MCF 10A (cell line): ENCODE measurements at regions not wholly inside any gene's neighbourhood (a gene's known extent, or its start where the extent isn't known, plus 50 kb on each side); places are given as distances from the start of the nearest gene placed in this dataset.

Source experiments
- BruUV-seq: library from RNA; stranded (reverse); fragments of 400-500 nt; replicated peaks from 2 replicates; lab custom pipeline; 2021; lab: Mats Ljungman, UMichigan
- CTCF ChIA-PET: fragments of 300-600 bp; sonication (Branson Sonifier 250); formaldehyde crosslinking; extraction: SDS; loops from one replicate; lab custom pipeline; 2021; ENCODE audit warnings: antibody characterized with exemption, inconsistent platforms; lab: Yijun Ruan, JAX
- POLR2A ChIA-PET: fragments of 300-600, 350-650 bp; sonication (Branson Sonifier 250); formaldehyde crosslinking; extraction: SDS; loops from one replicate; lab custom pipeline; 2020; ENCODE audit warnings: antibody characterized with exemption, inconsistent platforms; lab: Yijun Ruan, JAX
- DNase-seq: peaks from one replicate; pipeline ENCODE4 v3.0.0-alpha.2; 2018; ENCODE audit not compliant: unreplicated experiment
- H3K27ac Mint-ChIP-seq: one replicate; pipeline ENCODE4 v1.8.0; 2022; ENCODE audit warnings: mild to moderate bottlenecking, low read depth, mixed read lengths; ENCODE audit not compliant: unreplicated experiment
- H3K27me3 Mint-ChIP-seq: one replicate; pipeline ENCODE4 v1.8.0; 2022; ENCODE audit warnings: mixed read lengths; ENCODE audit not compliant: insufficient read depth, unreplicated experiment
- H3K36me3 Mint-ChIP-seq: one replicate; pipeline ENCODE4 v1.8.0; 2022; ENCODE audit warnings: mild to moderate bottlenecking, moderate library complexity, mixed read lengths; ENCODE audit not compliant: insufficient read depth, unreplicated experiment
- H3K4me1 Mint-ChIP-seq: one replicate; pipeline ENCODE4 v1.8.0; 2022; ENCODE audit warnings: mixed read lengths; ENCODE audit not compliant: insufficient read depth, unreplicated experiment
- H3K4me3 Mint-ChIP-seq: one replicate; pipeline ENCODE4 v1.8.0; 2022; ENCODE audit warnings: mild to moderate bottlenecking, moderate library complexity, mixed read lengths; ENCODE audit not compliant: unreplicated experiment
- H3K9me3 Mint-ChIP-seq: one replicate; pipeline ENCODE4 v1.8.0; 2022; ENCODE audit warnings: mixed read lengths; ENCODE audit not compliant: unreplicated experiment
- CTCF ChIP-seq: fragments of 200-600 bp; IDR thresholded peaks from one replicate; pipeline ENCODE4 v1.8.0; 2022; ENCODE audit warnings: antibody characterized with exemption, mild to moderate bottlenecking; ENCODE audit not compliant: unreplicated experiment
- intact Hi-C: fragments of 100-400 bp; cut with micrococcal nuclease; formaldehyde crosslinking; loops from 2 replicates; pipeline ENCODE4 v1.14.1; 2022

DNA sequence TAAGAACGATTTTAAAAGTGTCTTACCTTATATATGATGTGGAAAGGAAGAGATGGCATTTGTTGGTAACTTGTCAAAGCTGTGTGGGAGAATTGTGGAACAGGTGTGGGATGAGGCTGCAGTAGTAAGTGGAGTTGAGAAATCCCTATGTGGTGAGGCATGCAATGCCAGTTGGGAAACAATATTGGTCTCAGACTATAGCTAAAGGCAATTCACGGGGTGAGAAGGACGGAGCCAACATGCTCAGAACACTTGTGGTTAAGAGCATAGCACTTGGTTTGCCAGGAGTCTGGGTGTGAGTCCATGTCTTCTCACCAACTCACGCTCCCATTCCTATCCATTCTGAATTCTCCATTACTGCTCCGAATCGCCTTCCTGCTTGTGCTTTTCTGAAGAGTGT is 615.6 kb upstream of the ADAMTS9 start:
- Mint-ChIP-seq H3K36me3 (no peaks in the 10 kb centered on the region), H3K9me3 (no peaks in the 10 kb centered on the region), H3K27ac (no peak overlapping the region), H3K4me3 (no peak overlapping the region), H3K27me3 (peaks cover 62% of the 10 kb centered on the region), H3K4me1 (no peaks in the 10 kb centered on the region)
- CTCF ChIA-PET = interaction anchor here (0.6 kb wide), 1 partner anchor 31 kb away, joined by 3 read pairs; no protein-coding TSS in a partner anchor
- BruUV-seq = no TSS peak
- POLR2A ChIA-PET = interaction anchor here (0.6 kb wide), 1 partner anchor 244 kb away, joined by 3 read pairs; no protein-coding TSS in a partner anchor
- TF ChIP-seq CTCF = no peak
- intact Hi-C loops = no loop called here
- peak; percentile 43 for DNase-seq

DNA sequence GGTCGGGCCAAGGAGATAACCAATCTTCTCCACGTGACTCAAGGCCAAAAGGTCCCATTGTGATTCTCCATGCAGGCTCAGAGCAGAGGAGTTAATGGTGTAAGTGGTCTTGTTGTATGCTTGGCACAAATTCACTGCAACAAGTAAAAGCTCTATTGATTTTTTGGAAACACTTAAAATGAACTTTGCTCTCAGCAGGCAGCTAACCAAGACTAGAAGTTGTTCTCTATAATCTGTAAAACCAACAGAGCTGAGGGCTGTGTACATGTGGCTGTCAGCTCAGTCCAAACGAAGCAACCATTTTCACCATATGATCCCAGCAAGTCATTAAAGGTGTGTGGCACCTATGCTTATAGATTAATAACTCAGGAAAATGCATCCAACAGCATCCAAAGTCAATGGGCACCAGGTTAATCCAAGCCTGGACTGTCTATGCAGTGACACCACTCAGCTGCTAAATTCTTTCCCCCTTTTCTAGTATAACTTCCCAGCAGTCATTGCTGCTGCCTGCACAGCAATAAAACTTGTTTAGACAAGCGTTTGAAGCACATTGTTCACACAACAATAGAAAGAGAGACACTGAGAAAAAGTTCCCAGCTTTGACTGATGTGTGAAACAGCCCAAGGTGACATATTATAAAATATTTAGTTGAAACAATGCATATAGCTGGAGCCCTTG is 603.8 kb upstream of the ADAMTS9 start:
- no peaks in the 10 kb centered on the region for H3K9me3 Mint-ChIP-seq
- no peaks in the 10 kb centered on the region for H3K4me1 Mint-ChIP-seq
- no peak for TF ChIP-seq CTCF
- no peak for DNase-seq
- ChIA-PET POLR2A (no interaction called here), CTCF (interaction anchor here (0.6 to 2.7 kb wide), 2 partner anchors 468 to 758 kb away, joined by 3 to 6 read pairs; no protein-coding TSS in a partner anchor)
- peaks cover 7% of the 10 kb centered on the region for H3K27me3 Mint-ChIP-seq
- no TSS peak for BruUV-seq
- H3K36me3 Mint-ChIP-seq = no peaks in the 10 kb centered on the region
- intact Hi-C loops = no loop called here
- H3K27ac Mint-ChIP-seq = no peak overlapping the region
- H3K4me3 Mint-ChIP-seq = no peak overlapping the region

GRCh38 chr3:65288776-65289175 is 601.0 kb upstream of the ADAMTS9 start:
- TF ChIP-seq CTCF = no peak
- H3K4me1 Mint-ChIP-seq = no peaks in the 10 kb centered on the region
- no peaks in the 10 kb centered on the region for H3K27me3 Mint-ChIP-seq
- DNase-seq = peak; percentile 9
- intact Hi-C loops = no loop called here
- no peak overlapping the region for H3K4me3 Mint-ChIP-seq
- ChIA-PET POLR2A (no interaction called here), CTCF (no interaction called here)
- BruUV-seq = no TSS peak
- H3K9me3 Mint-ChIP-seq = no peaks in the 10 kb centered on the region
- no peak overlapping the region for H3K27ac Mint-ChIP-seq
- no peaks in the 10 kb centered on the region for H3K36me3 Mint-ChIP-seq

- intact Hi-C loops = no loop called here
- DNase-seq = no peak
- H3K27ac Mint-ChIP-seq = no peak overlapping the region
- no peaks in the 10 kb centered on the region for H3K9me3 Mint-ChIP-seq
- TF ChIP-seq CTCF = no peak
- no peak overlapping the region for H3K4me3 Mint-ChIP-seq
- H3K27me3 Mint-ChIP-seq = no peaks in the 10 kb centered on the region
- BruUV-seq = no TSS peak
- CTCF ChIA-PET = interaction anchor here (1.1 kb wide), 1 partner anchor 465 kb away, joined by 3 read pairs; no protein-coding TSS in a partner anchor
- H3K4me1 Mint-ChIP-seq = no peaks in the 10 kb centered on the region
- POLR2A ChIA-PET = no interaction called here
- no peaks in the 10 kb centered on the region for H3K36me3 Mint-ChIP-seq
These were observed 598.2 kb upstream of the ADAMTS9 start for GRCh38 chr3:65285956-65286355.
